Kidney capillary endothelial cell (primary cell): ENCODE measurements at regions not wholly inside any gene's neighbourhood (a gene's known extent, or its start where the extent isn't known, plus 50 kb on each side); places are given as distances from the start of the nearest gene placed in this dataset.

Source experiments
- DNase-seq: peaks from one replicate; pipeline ENCODE4 v3.0.0-alpha.2; 2018; ENCODE audit warnings: low spot score

DNA sequence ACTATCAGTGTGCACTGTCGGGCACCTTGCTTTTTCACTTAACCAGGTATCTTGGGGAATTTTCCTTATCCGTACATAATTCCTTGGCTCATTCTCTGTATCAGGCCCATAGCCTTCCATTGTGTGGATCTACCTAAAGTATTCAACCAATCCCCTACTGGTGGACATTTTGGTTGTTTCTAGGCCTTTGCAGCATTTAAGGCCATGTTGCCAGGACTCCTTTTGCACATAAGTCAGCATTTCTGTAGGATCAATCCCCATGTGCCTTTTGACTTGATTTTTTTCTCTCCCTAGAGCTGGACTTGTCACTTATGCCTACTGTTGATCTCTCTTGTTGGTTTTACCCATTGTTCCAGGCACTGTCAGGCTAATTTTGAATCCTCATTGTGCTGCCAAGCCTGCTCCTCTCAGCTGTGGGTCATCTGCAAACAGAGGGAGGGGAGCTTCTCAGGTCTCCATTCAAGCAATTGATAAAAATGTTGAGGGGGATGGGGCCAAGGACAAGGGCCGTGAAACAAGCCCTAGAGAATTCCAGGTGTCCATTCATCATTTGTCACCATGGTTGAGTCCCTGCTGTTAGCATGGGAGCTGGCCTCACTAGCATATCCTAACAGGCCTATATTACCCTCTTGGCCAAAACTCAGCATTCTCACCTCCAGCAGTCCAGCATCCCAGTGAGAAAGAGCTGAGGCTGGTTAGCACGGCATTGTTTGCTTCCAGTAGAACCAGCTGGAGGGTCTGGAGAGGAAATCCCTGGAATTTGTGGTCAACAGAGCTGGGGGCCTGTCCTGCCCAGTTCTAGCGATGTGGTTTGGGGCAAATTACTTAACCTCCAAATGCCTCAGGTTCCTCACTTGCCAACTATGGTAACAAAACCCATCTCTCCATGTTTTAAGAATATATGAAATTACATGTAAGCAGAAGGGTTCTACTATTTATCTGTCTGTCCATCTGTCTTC lies 178.4 kb downstream of the MRPL14 start:
- no peak for DNase-seq

DNA sequence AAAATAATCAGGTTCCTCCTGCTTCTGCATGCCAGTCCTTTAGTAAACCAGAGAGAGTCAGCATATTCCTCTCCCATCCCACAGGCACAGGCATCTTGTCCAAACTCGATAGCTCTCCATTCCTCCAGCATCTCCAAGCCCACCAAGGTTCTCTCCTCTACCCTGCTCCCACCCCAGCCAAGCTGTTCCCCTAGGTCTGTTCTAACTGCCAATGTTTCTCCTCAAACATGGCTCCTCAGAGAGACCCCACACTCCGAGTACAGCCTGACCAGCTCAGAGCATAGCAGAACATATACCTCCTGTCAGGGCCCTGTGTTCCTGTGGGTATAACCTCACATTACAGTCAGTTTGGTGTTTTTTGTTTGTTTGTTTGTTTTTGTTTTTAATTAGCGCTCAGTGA lies 177.8 kb downstream of the VEGFA start:
- no peak for DNase-seq

DNA sequence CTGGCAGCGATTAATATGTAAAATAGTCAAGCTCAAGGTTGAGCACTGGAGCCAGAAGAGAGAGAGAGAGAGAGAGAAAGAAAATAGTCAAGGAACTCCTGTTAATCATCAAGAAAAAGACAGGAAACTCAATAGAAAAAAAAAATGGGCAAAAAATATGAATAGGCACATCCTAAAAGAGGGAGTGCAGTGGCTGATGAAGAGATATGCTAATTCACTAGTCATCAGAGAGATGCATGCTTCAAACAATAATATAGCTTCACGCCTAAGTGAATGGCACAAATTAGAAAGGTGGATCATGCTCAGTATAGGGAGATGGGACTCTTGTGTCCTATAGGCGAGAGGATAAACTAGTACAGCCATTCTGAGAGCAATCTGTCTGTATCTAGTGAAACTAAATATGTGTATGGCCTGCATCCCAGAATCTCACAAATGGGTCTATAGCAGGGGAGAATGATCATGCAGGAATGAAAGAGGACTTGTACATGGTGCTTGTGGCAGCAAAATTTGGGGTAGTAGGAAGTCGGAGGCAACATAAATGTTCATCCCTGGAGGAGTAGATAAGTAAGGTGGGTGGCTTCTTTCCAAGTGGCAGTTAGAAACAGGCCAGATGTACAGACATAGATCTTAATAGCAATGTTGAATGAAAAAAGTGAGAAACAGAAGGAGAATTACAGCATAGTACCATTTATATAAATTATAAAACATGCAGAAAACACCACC lies 176.8 kb downstream of the VEGFA start:
- DNase-seq: no peak

DNA sequence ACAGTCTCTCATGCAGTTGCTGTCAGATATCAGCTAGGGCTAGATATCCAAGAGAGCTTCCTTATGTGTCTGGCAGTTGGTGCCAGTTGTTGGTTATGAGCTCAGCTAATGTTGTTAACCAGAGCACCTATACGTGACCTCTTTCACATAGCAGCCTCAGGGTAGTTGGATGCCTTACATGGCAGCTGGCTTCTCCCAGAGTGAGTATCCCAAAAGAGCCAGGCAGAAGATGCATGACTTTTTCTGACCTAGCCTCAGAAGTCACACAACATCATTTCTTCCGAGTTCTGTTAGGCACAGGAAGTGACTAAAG lies 175.7 kb downstream of the VEGFA start:
- no peak for DNase-seq

DNA sequence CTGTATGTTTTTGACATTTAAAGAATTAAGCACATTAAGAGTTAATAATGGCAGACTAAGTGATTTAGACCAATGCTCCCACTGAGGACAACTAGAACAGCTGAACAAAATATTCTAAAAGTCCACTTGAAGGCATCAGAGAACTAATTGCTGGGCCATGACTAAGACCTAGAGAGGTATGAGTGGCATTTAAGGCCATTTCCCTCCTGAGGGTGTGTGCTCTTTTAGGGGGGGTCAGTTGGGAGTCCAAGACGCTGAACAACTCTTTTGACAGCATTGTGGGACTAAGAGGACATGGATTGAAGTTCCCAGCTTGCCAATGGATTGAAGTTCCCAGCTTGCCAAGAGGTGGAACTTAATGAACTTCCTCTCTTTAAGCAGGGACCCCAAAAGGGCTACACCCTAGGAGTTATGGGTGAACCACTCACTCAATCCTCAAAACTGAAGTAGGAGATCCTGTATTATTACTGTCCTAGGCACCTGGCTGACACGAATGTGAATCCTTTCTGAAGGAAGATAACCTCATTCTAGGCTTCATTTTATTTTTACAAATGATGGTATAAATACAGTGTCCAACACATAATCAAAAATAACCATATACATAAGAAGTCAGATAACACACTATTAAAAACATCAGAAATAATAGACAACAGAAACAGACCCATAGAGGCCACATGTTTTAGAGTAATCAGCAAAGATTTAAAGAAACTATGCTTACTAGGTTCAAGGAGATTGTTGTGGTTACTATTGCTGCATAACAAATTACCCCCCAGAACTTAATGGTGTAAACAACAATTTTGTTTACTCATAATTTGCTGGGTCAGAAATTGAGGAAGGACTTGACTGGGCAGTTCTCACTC lies 175.1 kb downstream of the VEGFA start:
- DNase-seq: no peak

DNA sequence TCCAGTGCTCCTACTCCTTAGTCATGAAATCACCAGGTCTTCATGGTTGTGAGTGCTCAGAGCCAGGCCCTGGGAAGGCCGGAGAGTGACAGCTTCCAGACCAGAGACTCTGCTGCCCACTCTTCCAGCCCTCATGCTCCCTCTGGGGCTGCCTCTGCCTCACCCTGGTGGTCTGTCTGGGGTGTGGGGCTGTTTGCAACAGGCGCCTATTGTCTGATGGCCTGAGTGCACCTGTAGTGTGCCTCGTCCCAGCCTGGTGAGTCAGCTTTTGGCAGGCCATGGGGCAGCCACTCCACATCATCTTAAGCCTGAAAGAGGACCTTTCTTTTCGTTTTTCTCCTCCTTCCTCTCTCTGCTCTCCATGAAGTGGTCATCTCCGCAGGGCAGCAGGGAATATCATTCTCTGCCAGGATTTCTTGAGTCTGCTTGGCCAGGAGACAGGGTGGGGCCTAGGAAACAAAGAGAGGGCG lies 173.8 kb downstream of the VEGFA start:
- no peak for DNase-seq

DNA sequence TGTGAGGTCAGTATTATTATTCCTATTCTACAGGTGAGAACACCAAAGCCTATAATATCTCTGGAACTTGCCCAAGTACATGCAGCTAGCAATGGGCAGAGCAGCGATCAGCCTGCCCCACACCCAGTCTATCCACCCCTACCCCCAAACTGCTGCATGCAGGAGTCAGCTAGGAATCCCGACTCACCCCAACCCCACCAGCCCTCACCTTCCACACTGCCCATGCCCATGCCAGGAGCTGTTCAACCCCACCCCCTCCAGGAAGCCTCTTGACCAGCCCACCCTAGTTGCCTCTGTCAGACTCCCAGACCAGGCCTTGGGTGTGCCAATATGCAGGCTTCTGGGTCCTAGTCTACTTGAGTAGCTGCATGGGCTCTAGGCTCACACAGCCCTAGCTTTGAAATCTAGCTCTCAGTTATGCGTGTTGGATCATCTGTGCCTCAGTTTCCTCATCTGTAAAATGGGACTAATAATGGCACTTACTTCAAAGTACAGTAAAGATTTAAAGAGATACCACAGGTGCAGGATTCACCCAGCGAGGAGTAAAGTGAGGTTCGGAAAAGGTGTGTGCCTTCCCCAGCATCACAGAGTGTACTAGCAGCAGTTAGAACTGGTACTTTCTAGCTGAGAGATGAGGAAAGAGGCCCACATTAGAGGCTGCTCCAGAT lies 173.2 kb downstream of the VEGFA start:
- DNase-seq: no peak

DNA sequence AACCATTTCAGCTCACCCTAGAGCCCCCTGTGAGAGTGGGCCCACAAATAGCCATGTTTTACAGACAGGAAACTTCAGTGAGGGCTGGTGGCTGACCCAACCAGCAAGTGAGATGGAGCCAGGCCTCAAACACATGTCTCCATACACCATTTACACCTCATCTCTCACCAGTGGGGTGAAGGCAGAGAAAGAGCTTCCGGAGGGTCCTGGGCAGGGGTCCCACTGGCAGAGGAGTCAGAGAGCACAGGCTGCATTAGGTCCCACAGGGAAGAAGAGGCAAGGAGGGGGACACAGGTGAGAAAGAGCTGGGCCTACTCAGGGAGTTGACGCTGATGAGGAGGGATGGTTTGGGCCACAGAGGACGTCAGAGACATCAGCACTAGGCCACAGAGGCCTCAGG lies 172.6 kb downstream of the VEGFA start:
- DNase-seq: no peak

DNA sequence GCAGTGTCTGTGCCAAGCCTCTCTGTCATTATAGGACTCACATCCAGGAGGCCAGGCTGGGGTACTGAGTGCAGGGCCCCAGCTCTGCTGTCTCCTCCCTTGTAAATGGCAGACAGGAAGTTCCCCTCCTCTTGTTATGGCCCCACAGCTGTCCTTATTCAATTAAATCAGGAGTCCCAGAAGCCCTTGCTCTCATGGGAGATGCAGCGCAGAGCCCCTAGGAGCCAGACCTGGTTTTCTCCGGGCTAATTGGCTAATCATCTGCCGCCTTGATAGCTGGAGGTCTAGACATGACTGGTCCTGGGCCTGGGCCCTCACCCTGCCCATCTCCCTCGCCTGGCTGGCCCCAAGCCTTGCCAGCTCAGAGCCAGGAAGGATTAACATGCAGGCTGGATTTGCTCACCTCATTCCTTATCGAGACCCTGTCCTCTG lies 172.0 kb downstream of the VEGFA start:
- DNase-seq: no peak

DNA sequence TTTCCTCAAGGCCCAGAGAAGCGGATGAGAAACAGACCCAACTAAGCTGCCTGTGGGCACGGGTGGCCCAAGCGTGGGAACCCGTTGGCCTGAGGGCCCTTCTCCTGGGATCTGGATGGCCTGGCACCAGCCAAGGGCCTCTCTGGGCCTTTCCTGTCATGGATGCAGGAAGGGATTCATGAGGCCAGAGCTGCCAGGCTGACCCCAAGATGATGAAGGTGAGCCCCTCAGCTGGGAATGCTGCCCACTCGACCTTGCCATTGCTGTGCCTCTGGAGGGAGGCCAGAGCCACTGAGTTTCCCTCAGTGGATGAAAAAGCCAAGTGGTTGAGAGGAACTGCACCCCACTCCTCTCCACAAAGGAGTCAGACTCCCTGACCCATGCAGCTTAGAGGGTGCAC lies 171.2 kb downstream of the VEGFA start:
- DNase-seq: no peak

DNA sequence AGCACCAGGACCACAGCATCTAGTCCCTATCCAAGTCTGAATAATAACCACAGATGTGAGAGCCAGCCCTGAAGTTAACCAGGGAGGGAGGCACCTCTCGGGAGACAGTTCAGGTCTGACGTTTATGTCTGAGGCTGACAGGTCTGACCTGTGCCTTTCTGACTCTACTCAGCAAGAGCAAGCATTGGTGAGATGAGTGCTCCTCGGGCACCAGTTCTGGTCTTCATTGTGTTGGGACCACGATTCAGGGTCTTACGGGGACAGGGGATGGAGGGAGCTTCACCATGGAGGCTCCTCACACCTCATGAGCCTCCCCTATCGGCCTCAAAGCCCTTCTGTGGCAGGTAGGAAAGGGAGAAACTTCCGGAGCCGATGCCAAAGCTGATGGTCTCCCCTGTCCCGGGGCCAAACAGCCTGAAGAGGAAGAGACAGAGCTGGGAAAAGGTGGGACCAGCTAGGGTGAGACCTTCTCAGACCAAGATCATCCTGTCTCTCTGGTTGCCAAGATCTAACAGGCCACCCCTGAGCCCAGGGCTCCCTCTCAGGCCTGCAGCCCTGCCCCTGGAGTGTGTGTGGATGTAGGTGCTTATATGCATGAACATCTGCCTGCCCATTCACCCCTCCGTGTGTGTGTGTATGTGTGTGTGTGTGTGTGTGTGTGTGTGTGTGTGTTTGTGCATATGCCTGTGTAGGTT lies 170.5 kb downstream of the VEGFA start:
- DNase-seq: no peak

DNA sequence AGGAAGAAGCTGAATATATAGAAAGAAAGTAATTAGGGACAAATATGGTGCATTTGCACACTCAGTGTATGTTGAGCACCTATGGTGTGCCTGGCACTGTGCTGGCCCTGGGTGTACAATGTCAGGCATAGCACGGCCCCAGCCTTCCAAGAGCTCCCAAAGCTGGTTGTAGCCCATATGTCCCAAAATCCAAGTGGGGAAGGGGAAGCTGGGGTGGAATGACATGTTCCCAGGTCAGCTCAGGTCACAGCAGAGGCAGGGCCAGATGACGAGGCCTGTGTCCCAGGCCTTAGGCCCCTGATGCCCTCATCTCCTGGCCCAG lies 170.0 kb downstream of the VEGFA start:
- DNase-seq: no peak

DNA sequence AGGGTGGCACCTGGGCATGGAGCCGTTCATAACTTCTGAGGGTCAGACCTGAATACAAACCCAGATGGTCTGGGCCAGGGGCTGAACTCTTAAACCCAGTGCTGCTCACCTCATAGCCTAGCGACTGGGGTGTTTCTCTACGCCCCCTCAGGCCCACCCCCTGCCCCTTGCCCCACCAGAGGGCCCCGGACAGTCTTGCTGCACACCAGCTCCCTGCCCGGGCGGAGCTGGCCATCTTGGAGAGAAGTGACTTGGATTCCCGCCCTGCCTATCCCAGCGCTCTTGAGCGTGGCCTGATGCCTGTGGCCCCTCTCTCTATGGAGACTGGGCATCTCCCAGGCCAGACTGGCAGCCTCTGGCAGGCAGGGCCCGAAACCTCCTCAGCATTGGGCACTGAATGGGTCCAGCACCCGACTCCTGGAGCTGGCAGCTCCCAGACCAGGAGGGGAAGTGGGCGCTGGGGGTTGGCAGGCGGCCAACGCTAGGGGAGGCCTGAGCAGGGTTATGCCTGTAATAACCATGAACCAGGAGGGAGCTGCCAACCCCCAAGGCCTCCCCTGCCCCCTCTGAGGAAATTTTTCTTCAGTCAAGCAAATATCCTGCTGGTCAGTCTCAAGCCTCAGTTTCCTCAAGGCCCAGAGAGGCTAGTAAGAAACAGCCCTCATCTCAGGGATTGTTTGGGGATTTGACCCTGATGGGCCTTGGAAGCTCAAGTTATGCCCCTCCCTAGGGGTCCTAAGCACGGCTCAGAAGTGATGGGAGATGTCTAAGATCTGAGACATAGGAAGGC lies 169.5 kb downstream of the VEGFA start:
- DNase-seq: no peak

DNA sequence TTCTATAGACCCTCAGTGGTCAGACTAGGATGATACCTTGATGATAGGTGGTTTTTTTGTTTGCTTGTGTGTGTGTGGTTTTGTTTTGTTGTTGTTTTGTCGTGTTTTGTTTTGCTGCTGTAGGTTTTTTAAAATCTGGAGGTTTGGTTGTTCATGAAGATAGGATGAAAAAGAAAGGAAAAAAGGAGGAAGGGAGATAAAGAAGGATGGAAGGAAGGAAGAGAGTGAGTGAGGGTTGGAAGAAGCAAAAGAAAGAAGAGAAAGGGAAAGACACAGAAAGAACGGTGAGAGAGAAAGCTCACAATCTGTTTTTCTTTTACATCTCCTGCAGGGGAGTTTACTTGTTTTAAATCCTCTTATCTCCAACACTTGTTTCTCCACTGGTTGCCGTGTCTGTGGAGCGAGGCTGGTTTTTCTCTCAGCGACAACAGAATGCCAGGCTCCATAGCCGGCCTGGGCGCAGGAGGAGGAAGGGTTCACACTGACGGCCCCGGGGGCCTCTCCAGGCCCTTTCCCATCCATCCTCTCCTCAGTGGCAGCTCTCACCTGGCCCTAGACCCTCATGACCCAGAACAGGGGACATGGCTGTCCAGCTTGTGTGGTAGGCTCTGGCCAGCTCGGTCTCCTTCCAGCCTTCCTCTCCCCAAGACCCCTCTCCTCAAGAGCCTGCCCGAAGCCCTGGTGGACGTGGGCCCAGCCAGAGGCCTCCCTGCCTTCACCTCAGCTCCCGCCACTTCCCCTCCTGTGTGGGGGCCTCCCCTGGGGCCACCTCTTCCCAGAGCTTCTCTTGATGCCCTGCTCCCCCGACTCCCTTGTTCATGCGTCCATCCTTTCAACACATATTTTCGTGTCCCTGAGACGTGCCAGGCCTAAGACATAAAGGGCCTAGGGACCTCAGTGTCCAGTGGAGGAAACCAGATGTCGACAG lies 168.4 kb downstream of the VEGFA start:
- no peak for DNase-seq

DNA sequence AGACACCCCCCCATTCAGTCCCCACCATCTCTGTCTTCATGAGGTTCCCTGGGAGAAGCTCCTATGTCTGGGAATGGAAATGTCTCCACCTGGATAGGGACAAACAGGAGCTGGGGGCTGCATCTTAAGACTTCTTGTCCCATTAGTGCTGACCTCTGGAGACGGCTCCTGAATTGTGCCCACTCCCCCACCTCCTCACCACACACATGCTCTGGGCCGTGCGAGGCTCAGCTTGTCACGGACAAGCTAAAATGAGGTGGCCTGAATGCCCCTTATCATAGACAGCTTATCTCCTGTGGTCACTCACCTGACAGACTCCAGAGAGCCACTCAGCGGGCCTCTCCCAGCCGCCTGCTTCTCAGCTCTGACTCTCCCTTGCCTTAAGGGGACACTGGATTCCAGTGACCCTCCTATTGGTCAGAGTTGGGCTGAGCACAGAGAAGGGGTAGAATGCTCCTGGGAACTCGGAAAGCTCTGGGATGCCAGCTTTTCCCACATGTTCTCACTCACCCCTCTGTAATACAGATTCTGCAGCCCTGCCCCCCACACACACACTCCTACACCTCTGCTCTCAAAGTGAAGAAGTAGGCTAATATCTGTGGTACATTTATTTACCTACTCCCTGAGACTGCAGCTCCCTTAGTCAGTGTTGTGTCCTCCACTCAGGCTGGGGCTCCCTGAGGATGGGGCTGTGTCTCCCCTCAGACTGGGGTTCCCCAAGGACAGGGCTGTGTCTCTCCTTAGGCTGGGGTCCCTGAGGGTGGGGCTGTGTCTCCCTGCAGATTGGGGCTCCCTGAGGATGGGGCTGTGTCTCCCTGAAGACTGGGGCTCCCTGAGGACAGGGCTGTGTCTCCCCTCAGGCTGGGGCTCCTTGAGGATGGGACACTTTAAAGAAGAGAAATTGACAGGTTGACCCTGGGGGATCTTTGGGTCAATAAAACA lies 167.5 kb downstream of the VEGFA start:
- no peak for DNase-seq

DNA sequence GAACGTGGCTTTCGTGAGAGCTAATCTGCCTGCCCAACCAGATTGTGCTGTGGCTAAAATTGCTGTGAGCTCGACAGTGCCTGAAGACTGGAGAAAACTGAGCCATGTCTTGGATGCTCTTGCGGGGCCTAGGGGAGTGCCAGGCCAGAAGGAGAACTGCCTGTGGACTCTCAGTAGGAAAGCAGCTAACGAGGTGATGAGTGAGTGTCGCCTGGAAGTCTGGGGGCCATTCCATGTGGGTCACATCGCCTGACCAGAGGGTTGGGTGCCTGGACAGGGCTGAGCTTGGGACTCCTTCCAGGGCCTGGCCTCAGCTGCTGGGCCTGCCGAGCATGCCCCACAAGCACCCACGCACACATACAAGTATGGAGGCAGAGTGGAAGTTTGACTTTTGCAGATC lies 166.5 kb downstream of the VEGFA start:
- DNase-seq: no peak

DNA sequence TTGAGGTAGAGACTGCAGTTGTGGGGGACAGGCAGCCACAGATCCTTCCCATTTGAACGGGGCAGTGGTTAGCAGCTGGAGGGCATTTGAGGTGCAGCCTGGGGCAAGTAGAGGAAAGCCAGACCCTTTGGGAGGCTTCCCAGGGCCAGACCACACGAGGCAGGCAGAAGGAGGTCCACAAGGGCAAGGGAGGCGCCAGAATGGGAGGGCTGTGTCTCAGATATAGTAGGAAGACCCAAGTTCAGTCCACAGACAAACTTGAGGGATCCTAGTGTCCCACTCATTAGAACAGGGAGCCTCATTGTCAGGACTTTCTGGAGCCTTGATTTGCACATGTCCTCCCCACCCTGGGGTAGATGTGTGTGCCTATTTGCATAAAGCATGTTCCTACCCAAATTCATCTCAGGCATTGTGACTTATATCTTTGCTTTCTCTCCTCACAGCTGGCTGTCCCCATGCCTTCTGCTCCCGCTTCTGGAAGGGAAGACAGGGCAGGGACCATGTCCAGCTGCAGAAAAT lies 166.0 kb downstream of the VEGFA start:
- DNase-seq: no peak
